Neuronal stem cell (in vitro differentiated cells): ENCODE measurements at regions not wholly inside any gene's neighbourhood (a gene's known extent, or its start where the extent isn't known, plus 50 kb on each side); places are given as distances from the start of the nearest gene placed in this dataset.

Experiments used
- DNase-seq: peaks from one replicate; pipeline ENCODE4 v3.0.0-alpha.2; 2013; ENCODE audit warnings: low spot score
- H2AFZ ChIP-seq: one replicate; pipeline ENCODE4 v1.6.1; 2013; ENCODE audit warnings: mild to moderate bottlenecking, low read length, inconsistent platforms
- H2AK5ac ChIP-seq: 2 replicates; pipeline ENCODE4 v1.6.1; 2013; ENCODE audit warnings: low read depth, mild to moderate bottlenecking, inconsistent platforms, low read length, moderate library complexity, mixed read lengths
- H2BK120ac ChIP-seq: 2 replicates; pipeline ENCODE4 v1.6.1; 2013; ENCODE audit warnings: low read depth, mild to moderate bottlenecking, inconsistent platforms, low read length, moderate library complexity, mixed read lengths
- H2BK12ac ChIP-seq: one replicate; pipeline ENCODE4 v1.6.1; 2013; ENCODE audit warnings: low read length, inconsistent platforms
- H2BK15ac ChIP-seq: 2 replicates; pipeline ENCODE4 v1.6.1; 2013; ENCODE audit warnings: mild to moderate bottlenecking, low read length, inconsistent platforms, mixed read lengths
- H2BK5ac ChIP-seq: one replicate; pipeline ENCODE4 v1.6.1; 2013; ENCODE audit warnings: inconsistent platforms, mild to moderate bottlenecking, low read length, moderate library complexity
- H3K14ac ChIP-seq: one replicate; pipeline ENCODE4 v1.6.1; 2013; ENCODE audit warnings: low read length, inconsistent platforms
- H3K18ac ChIP-seq: 2 replicates; pipeline ENCODE4 v1.6.1; 2013; ENCODE audit warnings: low read length, inconsistent platforms
- H3K23ac ChIP-seq: 2 replicates; pipeline ENCODE4 v1.6.1; 2013; ENCODE audit warnings: low read depth, mild to moderate bottlenecking, mixed read lengths, low read length, inconsistent platforms; ENCODE audit not compliant: poor library complexity
- H3K27ac ChIP-seq: replicated peaks from 3 replicates; pipeline ENCODE4 v1.5.1; 2013; ENCODE audit warnings: low read length, inconsistent platforms
- H3K27me3 ChIP-seq, 3 experiments: 2 replicates each; pipeline ENCODE4 v1.6.1; 2013; ENCODE audit warnings: low read length in 3 of 3, mild to moderate bottlenecking in 2 of 3, inconsistent platforms in 1 of 3, low read depth in 1 of 3, mixed read lengths in 1 of 3, moderate library complexity in 1 of 3; ENCODE audit not compliant: control insufficient read depth in 3 of 3, insufficient read depth in 3 of 3
- H3K36me3 ChIP-seq, 2 donors: replicated peaks in 1 of 2; 2 replicates each; pipeline ENCODE4 v1.6.1; 2013; ENCODE audit warnings: low read length in 2 of 2; ENCODE audit not compliant: control insufficient read depth in 2 of 2, insufficient read depth in 2 of 2
- H3K4ac ChIP-seq: 2 replicates; pipeline ENCODE4 v1.6.1; 2013; ENCODE audit warnings: inconsistent platforms, mild to moderate bottlenecking, low read length, moderate library complexity
- H3K4me1 ChIP-seq, 2 donors: 1 replicate in 1 of 2; 2 replicates in 1 of 2; pipeline ENCODE4 v1.6.1; 2013; ENCODE audit warnings: low read length in 2 of 2, low read depth in 1 of 2; ENCODE audit not compliant: control insufficient read depth in 2 of 2, insufficient read depth in 1 of 2
- H3K4me2 ChIP-seq: one replicate; pipeline ENCODE4 v1.6.1; 2013; ENCODE audit warnings: mild to moderate bottlenecking, low read length, inconsistent platforms; ENCODE audit not compliant: insufficient read depth, poor library complexity, severe bottlenecking
- H3K4me3 ChIP-seq, 2 donors: 2 replicates each; pipeline ENCODE4 v1.5.1; 2013; ENCODE audit warnings: low read length in 2 of 2, mild to moderate bottlenecking in 2 of 2, inconsistent platforms in 1 of 2, moderate library complexity in 1 of 2
- H3K79me1 ChIP-seq: one replicate; pipeline ENCODE4 v1.6.1; 2013; ENCODE audit warnings: low read depth, mild to moderate bottlenecking, inconsistent platforms, low read length, moderate library complexity
- H3K9ac ChIP-seq: one replicate; pipeline ENCODE4 v1.6.1; 2013; ENCODE audit warnings: mild to moderate bottlenecking, low read depth, low read length, inconsistent platforms; ENCODE audit not compliant: poor library complexity
- H3K9me3 ChIP-seq, 2 donors: replicated peaks in 1 of 2; 2 replicates each; pipeline versions ENCODE3 to v1.6.1; 2013; ENCODE audit warnings: low read length in 2 of 2, mild to moderate bottlenecking in 2 of 2, inconsistent platforms in 1 of 2, low read depth in 1 of 2, mixed read lengths in 1 of 2, moderate library complexity in 1 of 2; ENCODE audit not compliant: control insufficient read depth in 2 of 2, insufficient read depth in 1 of 2
- H4K8ac ChIP-seq: one replicate; pipeline ENCODE4 v1.6.1; 2013; ENCODE audit warnings: low read depth, mild to moderate bottlenecking, inconsistent platforms, low read length, moderate library complexity
- H4K91ac ChIP-seq: one replicate; pipeline ENCODE4 v1.6.1; 2013; ENCODE audit warnings: low read length, low read depth, mild to moderate bottlenecking, inconsistent platforms; ENCODE audit not compliant: poor library complexity
- WGBS, 2 donors: extraction: QIAGEN DNeasy Blood & Tissue Kit; methylation state at CpG; one replicate each; pipeline ENCODE4 v1.1.7; 2013; ENCODE audit warnings: missing lambda C conversion rate in 2 of 2, mixed read lengths in 1 of 2; ENCODE audit not compliant: insufficient read length in 2 of 2, insufficient replicate concordance in 1 of 2; ENCODE audit errors: extremely low coverage in 2 of 2; 5-methylcytosine and 5-hydroxymethylcytosine counted together

DNA sequence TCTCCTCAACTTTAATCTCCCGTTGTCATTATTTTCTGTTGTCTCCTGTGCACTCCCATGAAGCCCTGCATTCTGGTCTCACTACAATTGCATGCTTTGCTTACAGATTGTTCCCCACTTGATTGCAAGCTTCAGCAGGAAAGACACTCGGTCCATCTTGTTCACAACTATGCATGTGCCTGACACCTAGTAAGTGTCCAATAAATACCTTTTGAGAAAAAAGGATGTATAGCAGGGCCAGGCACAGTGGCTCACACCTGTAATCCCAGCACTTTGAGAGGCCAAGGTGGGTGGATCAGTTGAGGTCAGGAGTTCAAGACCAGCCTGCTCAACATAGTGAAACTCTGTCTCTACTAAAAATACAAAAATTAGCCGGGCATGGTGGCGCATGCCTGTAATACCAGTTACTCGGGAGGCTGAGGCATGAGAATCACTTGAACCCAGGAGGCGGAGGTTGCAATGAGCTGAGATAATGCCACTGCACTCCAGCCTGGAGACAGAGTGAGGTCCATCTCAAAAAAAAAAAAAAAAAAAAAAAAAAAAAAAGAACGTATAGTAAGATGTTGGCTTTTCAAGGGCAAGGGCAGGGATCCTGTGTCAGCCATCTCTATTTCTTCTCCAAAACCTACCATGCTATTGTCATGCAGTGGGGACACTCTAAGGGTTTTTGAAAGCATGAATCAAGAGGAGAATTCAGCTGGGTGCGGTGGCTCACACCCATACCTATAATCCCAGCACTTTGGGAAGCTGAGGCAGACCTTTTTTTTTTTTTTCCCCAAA, 338.3 kb downstream of the MYCN start:
- no peak overlapping the region for H3K14ac ChIP-seq
- no peaks in the 10 kb centered on the region for H3K9me3 ChIP-seq
- no peak overlapping the region for H2BK120ac ChIP-seq
- no peak overlapping the region for H3K9ac ChIP-seq
- no peak overlapping the region for H4K8ac ChIP-seq
- H3K27ac ChIP-seq, result no peak overlapping the region
- no peaks in the 10 kb centered on the region for H3K36me3 ChIP-seq
- no CpG with 5 or more reads among the region's 8 CpGs for WGBS, 2 donors
- no peak overlapping the region for H2BK15ac ChIP-seq
- H3K18ac ChIP-seq, result no peak overlapping the region
- H3K4me1 ChIP-seq, result peaks cover 4 to 5% of the 10 kb centered on the region in 2 donors
- no peak overlapping the region for H2BK12ac ChIP-seq
- H2AFZ ChIP-seq, result no peak overlapping the region
- no peak for DNase-seq
- H2AK5ac ChIP-seq, result no peak overlapping the region
- no peak overlapping the region for H3K4ac ChIP-seq
- H3K27me3 ChIP-seq, result no peaks in the 10 kb centered on the region
- no peak overlapping the region for H3K23ac ChIP-seq
- H3K4me3 ChIP-seq, result no peak overlapping the region
- H3K79me1 ChIP-seq, result no peaks in the 10 kb centered on the region
- no peak overlapping the region for H4K91ac ChIP-seq
- no peak overlapping the region for H2BK5ac ChIP-seq
- H3K4me2 ChIP-seq, result no peak overlapping the region

DNA sequence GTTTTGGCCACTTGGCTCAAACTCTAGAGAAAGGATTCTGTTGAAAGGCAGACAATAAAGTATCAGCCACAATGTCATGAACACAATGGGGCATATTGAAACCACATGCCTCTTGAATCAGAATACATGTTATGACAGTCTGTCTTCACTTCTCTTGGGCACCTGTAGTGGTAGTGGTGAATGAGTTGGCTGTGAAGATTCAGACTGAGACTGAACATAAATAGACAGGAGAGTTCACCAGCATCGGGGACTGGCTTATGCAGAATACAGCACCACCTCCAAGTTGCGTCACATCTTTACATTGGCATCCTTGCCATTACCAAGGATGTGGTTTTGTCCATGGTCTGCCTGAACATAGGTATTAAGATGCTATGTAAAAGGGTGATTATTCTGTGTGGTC, 336.8 kb downstream of the MYCN start:
- no peak overlapping the region for H4K8ac ChIP-seq

GRCh38 chr2:16275661-16276060, 335.3 kb downstream of the MYCN start:
- no CpG with 5 or more reads among the region's 4 CpGs for WGBS, 2 donors
- Histone ChIP-seq H3K9me3 (no peaks in the 10 kb centered on the region), H2BK12ac (no peak overlapping the region), H2AK5ac (no peak overlapping the region), H3K4ac (no peak overlapping the region), H3K4me3 (no peak overlapping the region), H4K91ac (no peak overlapping the region), H3K4me2 (no peak overlapping the region), H3K9ac (no peak overlapping the region), H3K4me1 (peaks cover 3 to 6% of the 10 kb centered on the region in 2 donors), H3K27ac (no peak overlapping the region), H3K79me1 (no peaks in the 10 kb centered on the region), H2BK15ac (no peak overlapping the region), H3K18ac (no peak overlapping the region), H3K27me3 (no peaks in the 10 kb centered on the region), H2AFZ (no peak overlapping the region), H2BK120ac (no peak overlapping the region), H4K8ac (no peak overlapping the region), H2BK5ac (no peak overlapping the region), H3K14ac (no peak overlapping the region), H3K23ac (no peak overlapping the region), H3K36me3 (no peaks in the 10 kb centered on the region)
- no peak for DNase-seq

More for the DNA sequence above, 336.8 kb downstream of the MYCN start:
- Histone ChIP-seq H3K4me3 (no peak overlapping the region), H2AK5ac (no peak overlapping the region), H3K36me3 (no peaks in the 10 kb centered on the region), H4K91ac (no peak overlapping the region), H2BK12ac (no peak overlapping the region), H3K18ac (no peak overlapping the region), H2BK15ac (no peak overlapping the region), H3K23ac (no peak overlapping the region), H3K9me3 (no peaks in the 10 kb centered on the region), H3K27ac (no peak overlapping the region), H2BK120ac (no peak overlapping the region), H2AFZ (no peak overlapping the region), H3K4me2 (no peak overlapping the region), H3K4me1 (peaks cover 4% of the 10 kb centered on the region in 2 donors), H3K79me1 (no peaks in the 10 kb centered on the region), H3K27me3 (no peaks in the 10 kb centered on the region), H3K14ac (no peak overlapping the region), H3K9ac (no peak overlapping the region), H3K4ac (no peak overlapping the region), H2BK5ac (no peak overlapping the region)
- DNase-seq, result no peak
- no CpG with 5 or more reads among the region's 2 CpGs for WGBS, 2 donors

GRCh38 chr2:16275131-16275530, 334.8 kb downstream of the MYCN start:
- no peak for DNase-seq
- peaks cover 0 to 4% of the 10 kb centered on the region in 2 donors for H3K4me1 ChIP-seq

More at GRCh38 chr2:16275131-16275530, 334.8 kb downstream of the MYCN start:
- Histone ChIP-seq H2AFZ (no peak overlapping the region), H3K14ac (no peak overlapping the region), H2BK15ac (no peak overlapping the region), H4K91ac (no peak overlapping the region), H3K27me3 (no peaks in the 10 kb centered on the region), H3K23ac (no peak overlapping the region), H2BK120ac (no peak overlapping the region), H3K4me2 (no peak overlapping the region), H3K9ac (no peak overlapping the region), H3K18ac (no peak overlapping the region), H3K79me1 (no peaks in the 10 kb centered on the region), H3K27ac (no peak overlapping the region), H4K8ac (no peak overlapping the region), H3K9me3 (no peaks in the 10 kb centered on the region), H3K4ac (no peak overlapping the region), H2AK5ac (no peak overlapping the region), H2BK5ac (no peak overlapping the region), H2BK12ac (no peak overlapping the region), H3K4me3 (no peak overlapping the region), H3K36me3 (no peaks in the 10 kb centered on the region)
- no CpG with 5 or more reads among the region's 4 CpGs for WGBS, 2 donors
